ENCODE measurements at regions not wholly inside any gene's neighbourhood (a gene's known extent, or its start where the extent isn't known, plus 50 kb on each side); places are given as distances from the start of the nearest gene placed in this dataset.

GRCh38 chr1:168454211-168454815, 89.5 kb downstream of the XCL2 start:
- no peak for DNase-seq

DNA sequence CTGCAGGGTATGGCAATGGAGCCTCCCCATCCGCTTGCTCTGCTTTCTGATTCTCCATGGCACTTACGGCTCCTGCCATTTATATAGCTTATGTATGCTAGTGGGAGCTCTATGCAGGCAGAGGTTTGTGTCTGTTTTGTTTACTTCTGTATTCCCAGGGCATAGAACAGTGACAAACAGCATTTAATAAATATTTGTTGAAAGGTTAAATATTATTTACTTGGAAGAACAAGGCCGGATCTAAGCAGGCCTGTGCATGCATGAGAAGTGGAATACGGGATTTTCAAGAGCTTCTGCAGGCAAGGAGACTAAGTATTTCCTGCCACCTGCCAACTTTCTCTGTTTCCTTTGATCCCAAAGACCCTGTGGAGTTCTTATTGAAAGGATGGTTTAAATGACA, 90.7 kb downstream of the XCL2 start:
- no peak for DNase-seq

GRCh38 chr1:168452329-168452728, 91.5 kb downstream of the XCL2 start:
- DNase-seq, result no peak

- no peak for DNase-seq
Measured at GRCh38 chr1:168447871-168448270, 95.9 kb downstream of the XCL2 start.

DNA sequence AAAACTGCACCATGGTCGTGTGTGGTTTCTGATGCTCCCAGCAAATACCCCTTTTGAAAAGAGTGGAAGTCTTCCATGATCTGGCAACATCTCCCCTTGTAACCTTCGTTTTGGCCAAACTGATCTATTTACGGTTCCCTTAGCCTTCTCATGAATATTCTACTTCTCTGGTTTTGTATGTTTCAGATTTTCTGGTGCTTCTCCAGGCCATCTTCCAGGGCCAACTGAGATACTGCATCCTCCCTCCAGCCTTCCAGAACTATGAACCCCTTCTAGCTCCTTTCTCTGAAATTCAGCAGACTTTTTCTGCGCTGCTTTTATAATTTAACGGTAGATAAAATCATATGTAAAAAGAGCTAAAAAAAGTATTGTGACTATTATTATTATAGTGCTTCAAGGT, 97.7 kb downstream of the XCL2 start:
- DNase-seq, result no peak

DNA sequence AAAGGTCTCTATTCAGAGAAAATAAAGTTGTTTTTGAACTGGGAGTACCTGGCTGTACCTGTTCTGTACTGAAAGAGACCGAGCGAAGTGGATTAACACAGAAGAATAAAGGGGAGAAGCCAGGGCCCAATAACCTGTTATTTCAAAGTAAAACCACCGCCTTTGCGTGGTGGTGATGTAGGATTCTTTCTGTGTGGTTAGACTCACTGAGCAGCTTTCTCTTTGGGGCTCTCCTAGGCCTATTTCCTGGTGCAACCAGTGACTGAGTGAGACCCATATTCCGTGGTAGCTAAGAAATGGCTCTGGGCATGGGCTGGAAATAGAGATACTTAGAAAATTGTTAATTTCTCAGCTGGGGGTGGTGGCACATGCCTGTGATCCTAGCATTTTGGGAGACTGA, 99.9 kb downstream of the XCL2 start:
- DNase-seq, result no peak

GRCh38 chr1:168443356-168443755, 100.4 kb downstream of the XCL2 start:
- DNase-seq, result no peak

DNA sequence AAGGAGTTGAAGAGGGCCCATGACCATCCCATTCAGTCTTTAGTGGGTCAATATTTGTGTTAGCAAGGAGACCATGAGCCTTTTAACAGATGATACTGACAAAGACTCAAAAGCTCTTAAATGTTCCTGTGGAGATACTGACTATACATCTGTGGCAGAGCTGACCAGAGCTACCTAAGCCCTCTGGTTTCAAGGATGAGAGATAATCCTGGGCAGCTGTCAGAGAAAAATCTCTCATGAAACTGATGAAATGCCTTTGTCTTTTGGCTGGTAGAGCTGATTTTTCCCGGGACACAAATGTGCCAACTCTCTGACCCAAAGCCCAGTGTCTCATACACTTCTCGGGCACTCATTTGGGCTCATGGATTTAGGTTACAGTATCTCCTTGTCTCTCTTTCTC, 100.9 kb downstream of the XCL2 start:
- no peak for DNase-seq

DNA sequence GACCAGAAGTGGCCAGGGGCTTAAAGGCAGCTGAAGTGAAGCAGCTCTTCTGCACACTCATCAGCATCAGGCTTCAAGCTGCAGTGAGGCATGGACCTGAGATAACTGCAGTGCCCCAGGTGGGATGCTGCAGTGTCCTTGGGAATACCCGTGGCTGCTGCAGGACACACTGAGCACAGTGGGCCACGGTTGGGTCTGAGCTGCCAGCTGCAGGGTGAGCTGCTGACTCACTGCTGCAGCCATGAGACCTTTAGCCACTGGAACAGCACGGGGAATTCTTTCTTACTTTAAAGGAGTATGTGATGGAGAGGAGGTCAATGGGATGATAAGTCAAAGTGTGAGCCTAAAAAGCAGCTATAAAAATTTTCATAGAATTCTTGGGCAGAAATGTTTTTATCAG, 102.1 kb downstream of the XCL2 start:
- DNase-seq, result no peak

DNA sequence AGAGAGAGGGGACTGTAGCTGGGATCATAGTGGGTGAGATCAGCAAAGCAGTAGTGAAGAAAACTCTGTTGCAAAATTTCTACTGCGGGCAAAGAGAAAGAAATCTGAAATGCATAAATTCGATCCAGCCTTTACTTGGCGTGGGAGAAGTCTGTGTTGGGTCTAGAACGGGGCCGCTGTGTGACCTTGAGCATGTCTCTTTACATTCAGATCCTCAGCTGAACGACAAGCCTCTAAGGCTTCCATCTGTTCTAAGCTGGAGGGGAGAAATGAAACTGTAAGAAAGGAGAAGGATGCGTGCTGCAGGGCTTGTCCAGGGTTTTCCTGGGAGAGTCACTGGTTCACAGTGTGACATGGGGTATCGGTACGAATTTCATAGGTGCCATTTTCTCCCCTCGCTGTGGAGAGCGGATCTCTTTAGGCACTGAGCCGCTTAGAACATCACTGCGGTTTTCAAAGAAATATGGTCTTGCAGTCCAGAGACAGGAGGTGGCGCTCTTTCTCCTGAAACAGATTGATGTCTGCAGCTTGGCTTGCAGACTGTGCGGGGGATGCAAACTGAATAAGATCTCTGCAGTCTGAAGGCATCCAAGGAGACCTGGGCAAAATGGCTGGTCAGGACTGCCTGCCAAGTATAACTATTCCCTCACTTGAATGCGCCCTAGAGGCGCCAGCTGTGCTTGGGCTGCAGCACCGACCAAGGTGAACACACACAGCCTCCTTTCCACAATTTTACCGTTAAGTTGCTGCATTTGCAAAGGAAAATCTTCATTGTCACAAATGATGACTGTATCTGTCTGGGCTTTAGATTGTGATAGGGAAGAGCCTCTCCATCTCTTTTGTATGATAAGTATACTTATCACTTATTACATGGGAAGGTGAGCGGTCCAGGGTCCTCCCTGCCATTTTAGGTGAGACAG, 104.1 kb downstream of the XCL2 start:
- DNase-seq, result peak; percentile 71

DNA sequence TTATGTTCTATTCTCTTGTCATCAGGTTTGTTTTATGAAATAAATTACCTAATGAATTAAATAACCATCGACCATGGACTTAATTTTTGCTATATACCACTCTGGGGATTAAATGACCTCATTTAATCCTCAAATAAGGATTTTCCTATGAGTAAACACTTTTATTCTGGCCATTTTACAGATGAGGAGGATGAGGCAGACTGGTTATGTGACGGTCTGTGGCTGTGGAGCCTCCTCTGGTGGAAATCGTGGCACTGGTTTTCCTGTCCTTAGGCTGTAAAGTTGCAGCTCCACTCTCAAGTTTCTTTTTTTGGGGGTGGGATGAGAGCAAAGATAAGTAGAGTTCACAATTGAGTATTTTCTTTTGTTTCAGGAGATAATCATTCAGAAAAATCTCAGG, 105.2 kb downstream of the XCL2 start:
- no peak for DNase-seq

DNA sequence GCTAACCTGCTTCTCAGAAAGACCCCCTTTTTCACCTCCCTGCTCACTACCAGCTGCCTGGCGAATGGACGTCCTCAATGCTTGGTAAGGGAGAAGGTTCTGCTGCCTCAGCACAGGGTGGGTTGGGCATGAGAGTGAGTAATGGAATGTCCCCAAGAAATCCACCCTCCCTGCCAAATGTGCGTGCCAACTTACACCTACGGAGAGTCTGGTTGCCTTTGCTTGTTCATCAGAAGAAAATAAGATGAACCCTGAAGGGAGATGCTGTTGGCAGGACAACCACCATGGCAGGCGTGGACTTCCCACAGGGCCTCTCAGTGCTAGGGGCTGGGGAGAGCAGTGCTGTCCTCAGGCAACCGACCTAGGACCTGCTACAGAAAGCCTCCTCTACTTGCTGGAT, 106.0 kb downstream of the XCL2 start:
- no peak for DNase-seq

- no peak for DNase-seq
Measured at GRCh38 chr1:168435439-168435838, 108.4 kb downstream of the XCL2 start.

DNA sequence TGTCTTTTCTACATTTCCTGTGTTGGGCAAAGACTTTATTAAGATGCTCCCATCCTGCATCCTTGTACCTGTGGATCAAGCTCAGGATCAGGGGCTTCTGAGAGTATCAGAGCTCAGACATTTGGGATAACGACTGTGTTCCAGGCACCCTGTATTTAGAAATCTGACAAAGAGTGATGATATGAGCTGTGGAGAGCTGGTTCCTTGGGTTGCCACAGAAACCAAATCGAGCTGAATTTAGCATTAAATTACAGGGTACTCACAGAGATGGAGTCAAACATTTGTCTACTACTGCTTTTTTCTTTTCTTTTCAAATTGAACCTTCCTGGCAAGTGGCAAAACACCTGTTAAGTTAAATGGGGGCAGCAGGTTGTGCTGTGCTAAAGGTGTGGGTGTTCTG, 110.6 kb downstream of the XCL2 start:
- DNase-seq, result no peak

GRCh38 chr1:168431882-168432281, 111.9 kb downstream of the XCL2 start:
- no peak for DNase-seq

DNA sequence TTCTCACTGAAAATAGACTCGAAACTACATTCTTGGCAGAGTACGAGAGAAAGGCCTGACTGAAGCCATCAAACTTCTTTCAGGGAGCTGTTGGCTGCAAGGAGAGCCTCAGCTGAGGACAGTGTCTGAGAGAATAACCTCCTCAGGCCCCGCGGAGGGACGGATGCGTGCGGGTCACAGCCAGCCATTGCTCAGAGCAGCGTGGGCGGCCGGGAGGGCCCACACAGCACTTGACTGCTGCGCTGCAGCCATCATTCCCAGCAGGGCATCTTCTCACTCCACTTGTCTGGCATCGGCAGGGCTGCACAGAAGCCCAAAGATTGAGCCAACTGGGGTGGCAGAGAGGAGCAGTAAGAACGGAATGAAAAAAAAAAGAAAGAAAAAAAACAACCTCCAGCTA, 113.5 kb downstream of the XCL2 start:
- no peak for DNase-seq

DNA sequence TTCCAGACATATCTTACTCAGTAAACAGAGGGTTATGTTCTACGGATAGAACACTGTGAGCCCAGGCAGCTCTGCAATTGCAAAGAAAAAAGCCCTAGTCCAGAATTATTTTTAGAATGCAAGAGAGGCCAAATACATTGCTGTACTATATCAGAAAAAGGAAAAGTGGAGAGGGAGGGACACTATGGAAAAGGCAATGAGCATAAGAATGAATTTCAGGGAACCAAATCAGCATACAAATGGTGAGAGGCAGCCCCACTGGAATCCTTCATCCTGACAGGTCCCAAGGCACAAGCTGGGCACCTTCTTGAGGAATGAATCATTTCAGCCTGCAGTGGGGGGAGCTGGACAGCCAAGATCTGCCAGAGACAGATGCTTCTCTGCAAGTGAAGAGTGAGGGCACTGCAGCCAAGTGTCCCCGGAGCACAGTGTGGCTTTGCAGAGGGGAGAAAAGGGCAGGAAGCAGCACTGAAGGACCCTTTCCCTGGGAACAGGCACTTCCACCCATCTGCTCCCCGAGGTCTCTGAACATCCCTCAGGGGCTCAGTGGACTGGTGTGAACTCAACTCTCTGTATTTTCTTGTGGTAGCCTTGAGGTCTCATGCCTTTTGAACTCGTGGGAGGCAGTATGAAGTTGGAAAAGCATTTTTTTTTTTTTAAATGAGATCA, 115.6 kb downstream of the XCL2 start:
- no peak for DNase-seq

- DNase-seq, result no peak
Measured at GRCh38 chr1:168427051-168427450, 116.7 kb downstream of the XCL2 start.

- DNase-seq, result no peak
Measured at GRCh38 chr1:168424281-168424680, 119.5 kb downstream of the XCL2 start.

DNA sequence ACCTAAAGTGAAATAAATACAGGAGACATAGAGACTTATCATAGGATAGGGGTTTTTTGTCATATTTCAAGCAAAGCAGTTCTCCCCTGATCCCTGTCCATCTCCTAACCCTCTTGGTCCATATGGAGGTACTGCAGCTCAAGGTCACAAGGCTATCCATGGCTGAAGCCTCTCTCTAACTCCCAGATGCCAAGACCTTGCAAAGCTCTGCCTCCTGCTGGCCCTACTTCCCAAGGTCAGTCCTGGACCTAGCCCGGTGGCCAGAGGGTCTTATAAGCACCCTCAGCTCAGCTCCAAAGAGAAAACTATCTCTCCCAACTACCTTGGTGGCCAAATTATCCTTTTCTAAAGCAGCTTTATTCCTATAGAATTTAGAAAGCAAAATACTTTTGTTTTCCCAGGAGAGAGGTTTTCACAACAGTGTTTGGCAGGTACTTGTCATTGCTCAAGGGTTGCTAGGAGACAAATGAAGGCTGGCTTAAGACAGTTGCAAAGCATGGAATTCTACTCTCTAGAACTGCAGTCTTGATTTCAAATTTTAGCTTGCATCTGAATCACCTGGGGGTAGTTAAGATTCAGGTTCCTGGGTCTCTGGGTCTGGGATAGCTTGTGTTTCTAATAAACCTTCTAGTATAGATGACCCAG, 121.5 kb downstream of the XCL2 start:
- DNase-seq, result no peak

- no peak for DNase-seq
Measured at GRCh38 chr1:168421399-168422004, 122.3 kb downstream of the XCL2 start.

DNA sequence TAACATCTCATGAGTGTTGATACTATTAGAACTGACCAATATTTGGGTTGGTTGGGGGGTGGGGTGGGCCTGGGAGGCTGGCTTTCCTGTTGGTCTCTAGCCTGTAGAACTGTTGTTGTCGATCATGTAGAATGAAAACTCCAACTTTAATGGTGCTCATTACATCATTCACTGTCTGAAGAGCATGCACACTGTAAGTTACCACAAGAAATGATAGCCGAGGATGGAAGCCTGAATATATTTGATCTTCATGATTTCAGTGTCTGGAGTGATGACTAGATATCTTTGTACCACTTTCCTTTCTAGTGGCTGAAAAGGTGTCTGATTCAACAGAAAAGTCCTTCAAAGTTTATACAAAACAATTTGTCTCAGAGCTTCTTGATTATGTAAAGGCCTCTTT, 123.6 kb downstream of the XCL2 start:
- DNase-seq, result no peak

- no peak for DNase-seq
Measured at GRCh38 chr1:168419736-168420135, 124.1 kb downstream of the XCL2 start.
